ENCODE measurements at regions not wholly inside any gene's neighbourhood (a gene's known extent, or its start where the extent isn't known, plus 50 kb on each side); places are given as distances from the start of the nearest gene placed in this dataset.

GRCh38 chr9:32300373-32300772, 84.1 kb upstream of the ACO1 start (continued):
- TF ChIP-seq AFF4 (CRISPR knock-in tag; IDR thresholded peaks at IDR 0.05): no peak
- no peak for TF ChIP-seq MAFK (conservative IDR thresholded peaks at IDR 0.05 in 1 of 2, IDR thresholded peaks at IDR 0.05 in 1 of 2; ENCODE audit: low read length in 2 of 2)
- no peak for TF ChIP-seq GLI4 (CRISPR knock-in tag; IDR thresholded peaks at IDR 0.05; ENCODE audit: borderline replicate concordance)
- no peak for TF ChIP-seq SIN3A (IDR thresholded peaks at IDR 0.05; ENCODE audit: borderline replicate concordance, low read depth, low read length)
- no peak for TF ChIP-seq BRCA1 (CRISPR knock-in tag; IDR thresholded peaks at IDR 0.05)
- no peak for TF ChIP-seq KIAA2018 (CRISPR knock-in tag; IDR thresholded peaks at IDR 0.05; ENCODE audit: borderline replicate concordance)
- TF ChIP-seq ZFP90 (CRISPR knock-in tag; IDR thresholded peaks at IDR 0.05; ENCODE audit: borderline replicate concordance): no peak
- no peak for TF ChIP-seq KLF13 (CRISPR knock-in tag; IDR thresholded peaks at IDR 0.05)
- TF ChIP-seq ZBTB42 (CRISPR knock-in tag; IDR thresholded peaks at IDR 0.05): no peak
- no peak for TF ChIP-seq ZNF256 (CRISPR knock-in tag; conservative IDR thresholded peaks at IDR 0.05)
- TF ChIP-seq ZNF691 (CRISPR knock-in tag; IDR thresholded peaks at IDR 0.05; ENCODE audit: borderline replicate concordance, low read depth): no peak
- TF ChIP-seq PHF20 (CRISPR knock-in tag; IDR thresholded peaks at IDR 0.05): no peak
- no peak for TF ChIP-seq REXO4 (CRISPR knock-in tag; IDR thresholded peaks at IDR 0.05; ENCODE audit: borderline replicate concordance)
- no peak for TF ChIP-seq EZH2 (conservative IDR thresholded peaks at IDR 0.05; ENCODE audit: low read depth, low read length)
- no peak for TF ChIP-seq ZNF788 (CRISPR knock-in tag; IDR thresholded peaks at IDR 0.05; ENCODE audit: borderline replicate concordance)
- no peak for TF ChIP-seq CEBPB (IDR thresholded peaks at IDR 0.05; ENCODE audit: borderline replicate concordance, low read depth, low read length)
- no peak for TF ChIP-seq SNRNP70 (IDR thresholded peaks at IDR 0.05; ENCODE audit: low read depth, low read length)
- TF ChIP-seq GATAD1 (CRISPR knock-in tag; IDR thresholded peaks at IDR 0.05): no peak
- no peak for TF ChIP-seq HHEX (CRISPR knock-in tag; IDR thresholded peaks at IDR 0.05)
- TF ChIP-seq SNAPC2 (CRISPR knock-in tag; IDR thresholded peaks at IDR 0.05): no peak
